Gastroesophageal sphincter (tissue), 3 donors: ENCODE measurements at regions not wholly inside any gene's neighbourhood (a gene's known extent, or its start where the extent isn't known, plus 50 kb on each side); places are given as distances from the start of the nearest gene placed in this dataset.

Experiments used
- CTCF ChIP-seq, 4 experiments: fragments of 200-600 bp in 2 of 4; fragments of 450-650 bp in 2 of 4; sonication (generic) in 1 of 4; IDR thresholded peaks; one replicate each; pipeline ENCODE4 v1.5.1; 2017 to 2019; ENCODE audit warnings: antibody characterized with exemption in 4 of 4, mild to moderate bottlenecking in 2 of 4, moderate library complexity in 2 of 4
- POLR2A ChIP-seq, 2 donors: fragments of 450-650 bp; IDR thresholded peaks; one replicate each; pipeline ENCODE4 v1.6.1; 2017; ENCODE audit warnings: antibody characterized with exemption in 2 of 2, mild to moderate bottlenecking in 2 of 2, moderate library complexity in 1 of 2

DNA sequence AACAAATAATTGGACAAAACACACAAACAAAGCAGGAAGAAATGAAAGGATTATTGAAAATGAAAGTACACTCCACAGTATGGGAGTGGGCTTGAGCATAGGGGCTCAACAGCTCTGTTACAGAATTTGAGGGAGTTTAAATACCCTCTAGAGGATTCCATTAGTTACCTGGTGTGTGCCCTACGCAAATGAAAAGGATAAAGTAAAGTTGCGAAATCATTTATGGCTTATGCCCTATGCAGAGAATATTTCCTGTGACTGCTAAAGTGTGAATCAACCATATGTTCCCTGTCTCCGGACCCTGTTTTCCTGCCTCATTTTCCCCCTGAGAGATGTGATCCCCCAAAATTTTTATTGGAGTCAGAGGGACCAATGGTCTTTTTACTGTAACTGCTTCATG, 634.6 kb upstream of the CNTNAP2 start:
- TF ChIP-seq POLR2A (IDR thresholded peaks at IDR 0.05) = no peak
- no peak for TF ChIP-seq CTCF (IDR thresholded peaks at IDR 0.05)
